K562 (cell line): ENCODE measurements at regions not wholly inside any gene's neighbourhood (a gene's known extent, or its start where the extent isn't known, plus 50 kb on each side); places are given as distances from the start of the nearest gene placed in this dataset.

ENCODE experiments used
- ATAC-seq: fragments of 200-7000 bp; cut with Tn5 transposase; 3 replicates; pipeline ENCODE4 v1.9.1; 2020; ENCODE audit warnings: moderate library complexity
- BruUV-seq: library from RNA; stranded (reverse); fragments of 400-500 nt; replicated peaks from 2 replicates; lab custom pipeline; 2021; lab: Mats Ljungman, UMichigan
- CTCF ChIA-PET: fragments of 300-600 bp; formaldehyde crosslinking; extraction: SDS; loops from one replicate; lab custom pipeline; 2021; ENCODE audit warnings: low intra/inter-chr PET ratio; lab: Yijun Ruan, JAX
- POLR2A ChIA-PET: fragments of 300-600, 350-650 bp; sonication (Branson Sonifier 250); formaldehyde crosslinking; extraction: SDS; loops from one replicate; lab custom pipeline; 2021; ENCODE audit warnings: antibody characterized with exemption, inconsistent platforms; lab: Yijun Ruan, JAX
- DNase-seq, 4 experiments: peaks; one replicate each; pipeline versions ENCODE4 v3.0.0 to v3.0.0-alpha.2; 2011 to 2018; ENCODE audit warnings: low spot score in 3 of 4, mixed read lengths in 3 of 4; ENCODE audit errors: extremely low read depth in 1 of 4
- FAIRE-seq: peaks from 2 replicates; lab custom pipeline; 2011; peaks lifted over from hg19 to GRCh38; lab: Jason Lieb, UNC
- H2AFZ ChIP-seq: 2 replicates; pipeline ENCODE4 v1.6.0; 2011; ENCODE audit warnings: low read depth, low read length, control low read depth, inconsistent platforms
- H3K27ac ChIP-seq: fragments of 200-600 bp; 3 replicates; pipeline ENCODE4 v1.8.0; 2011; ENCODE audit warnings: low read depth, mild to moderate bottlenecking, control low read depth, inconsistent platforms, low read length, moderate library complexity, mixed read lengths; ENCODE audit errors: extremely low read depth
- H3K27me3 ChIP-seq, 2 experiments: fragments of 300-600 bp in 1 of 2; 2 replicates in 1 of 2; 3 replicates in 1 of 2; pipeline versions ENCODE4 v1.6.0 to v1.8.0; 2011; ENCODE audit warnings: inconsistent platforms in 2 of 2, low read length in 2 of 2, mild to moderate bottlenecking in 1 of 2, mixed read lengths in 1 of 2, moderate library complexity in 1 of 2; ENCODE audit not compliant: control insufficient read depth in 2 of 2, insufficient read depth in 2 of 2
- H3K36me3 ChIP-seq: fragments of 300-600 bp; 3 replicates; pipeline ENCODE4 v1.8.0; 2011; ENCODE audit warnings: mild to moderate bottlenecking, low read length, inconsistent platforms; ENCODE audit not compliant: control insufficient read depth, insufficient read depth
- H3K4me1 ChIP-seq, 2 experiments: fragments of 200-600 bp in 1 of 2; replicated peaks in 1 of 2; 2 replicates in 1 of 2; 3 replicates in 1 of 2; pipeline versions ENCODE4 v1.5.1 to v1.8.0; 2011; ENCODE audit warnings: inconsistent platforms in 2 of 2, low read length in 2 of 2, mild to moderate bottlenecking in 1 of 2, mixed read lengths in 1 of 2, moderate library complexity in 1 of 2; ENCODE audit not compliant: control insufficient read depth in 2 of 2, insufficient read depth in 2 of 2
- H3K4me2 ChIP-seq: 2 replicates; pipeline ENCODE4 v1.6.1; 2011; ENCODE audit warnings: low read length, control low read depth, inconsistent platforms, mixed read lengths; ENCODE audit not compliant: insufficient read depth
- H3K4me3 ChIP-seq: fragments of 200-600 bp; sonication (generic), shearing (Covaris generic); 2 replicates; pipeline ENCODE4 v1.5.1; 2016; ENCODE audit warnings: control low read depth, inconsistent platforms
- H3K79me2 ChIP-seq: fragments of 200-600 bp; 3 replicates; pipeline ENCODE4 v1.8.0; 2011; ENCODE audit warnings: low read length, inconsistent platforms; ENCODE audit not compliant: control insufficient read depth, insufficient read depth
- H3K9ac ChIP-seq, 2 experiments: 2 replicates each; pipeline versions ENCODE4 v1.6.0 to v1.6.1; 2011; ENCODE audit warnings: low read depth in 2 of 2, low read length in 2 of 2, control low read depth in 1 of 2, inconsistent platforms in 1 of 2, mild to moderate bottlenecking in 1 of 2, mixed read lengths in 1 of 2; ENCODE audit not compliant: insufficient read depth in 1 of 2
- H3K9me1 ChIP-seq: one replicate; pipeline ENCODE4 v1.6.0; 2011; ENCODE audit warnings: inconsistent platforms, mild to moderate bottlenecking, low read length, moderate library complexity; ENCODE audit not compliant: control insufficient read depth, insufficient read depth
- H3K9me3 ChIP-seq: replicated peaks from 2 replicates; pipeline ENCODE4 v1.5.1; 2011; ENCODE audit warnings: low read depth, low read length, inconsistent platforms; ENCODE audit not compliant: control insufficient read depth, insufficient read depth
- H4K20me1 ChIP-seq: replicated peaks from 2 replicates; pipeline ENCODE4 v1.6.1; 2011; ENCODE audit warnings: low read length, inconsistent platforms, mixed read lengths; ENCODE audit not compliant: control insufficient read depth, insufficient read depth
- CLOCK ChIP-seq: fragments of 250-450 bp; sonication (Bioruptor Pico); IDR thresholded peaks from 2 replicates; pipeline ENCODE4 v1.4.0; 2020; ENCODE audit warnings: mild to moderate bottlenecking, moderate library complexity, borderline replicate concordance
- CREB3L1 ChIP-seq: fragments of 450-650 bp; IDR thresholded peaks from 2 replicates; pipeline ENCODE4 v1.6.1; 2014; ENCODE audit warnings: low read depth, mild to moderate bottlenecking, moderate library complexity, borderline replicate concordance
- CXXC5 ChIP-seq: fragments of 250-450 bp; sonication (Bioruptor Pico); IDR thresholded peaks from 2 replicates; pipeline ENCODE4 v1.8.0; 2022; ENCODE audit warnings: inconsistent platforms, mild to moderate bottlenecking, moderate library complexity
- E2F1 ChIP-seq: sonication (generic); formaldehyde crosslinking; IDR thresholded peaks from 2 replicates; pipeline ENCODE4 v1.8.1; 2023; ENCODE audit warnings: mild to moderate bottlenecking, missing genetic modification reagents, moderate library complexity
- HNRNPL ChIP-seq: fragments of 200-400 bp; formaldehyde crosslinking; IDR thresholded peaks from 2 replicates; pipeline ENCODE4 v1.6.1; 2017; ENCODE audit warnings: low read depth, mild to moderate bottlenecking, low read length
- NEUROD1 ChIP-seq: fragments of 150-350 bp; IDR thresholded peaks from 2 replicates; pipeline ENCODE4 v1.6.1; 2014; ENCODE audit warnings: borderline replicate concordance, low read length, low read depth; ENCODE audit not compliant: partially characterized antibody
- NR3C1 ChIP-seq: sonication (generic); formaldehyde crosslinking; IDR thresholded peaks from 2 replicates; pipeline ENCODE4 v1.8.1; 2022; ENCODE audit warnings: missing genetic modification reagents
- SLC30A9 ChIP-seq: fragments of 250-450 bp; sonication (Bioruptor Pico); IDR thresholded peaks from 2 replicates; pipeline ENCODE4 v1.8.0; 2022; ENCODE audit warnings: mild to moderate bottlenecking, moderate library complexity
- SMAD3 ChIP-seq: fragments of 450-650 bp; formaldehyde crosslinking; conservative IDR thresholded peaks from 2 replicates; pipeline ENCODE4 v1.4.0; 2020; ENCODE audit warnings: mild to moderate bottlenecking
- ZBTB12 ChIP-seq: fragments of 250-450 bp; sonication (Bioruptor Pico); IDR thresholded peaks from 2 replicates; pipeline ENCODE4 v1.4.0; 2020
- ZNF639 ChIP-seq, 2 experiments: fragments of 200-800 bp in 1 of 2; sonication (Bioruptor generic) in 1 of 2; sonication (generic) in 1 of 2; formaldehyde crosslinking in 1 of 2; IDR thresholded peaks in 1 of 2; conservative IDR thresholded peaks in 1 of 2; 2 replicates each; pipeline versions ENCODE4 v1.5.0 to v1.6.1; 2016 to 2020; ENCODE audit warnings: missing compliant biosample characterization in 1 of 2, missing genetic modification characterization in 1 of 2, missing genetic modification reagents in 1 of 2
- ZNF695 ChIP-seq: fragments of 450-650 bp; formaldehyde crosslinking; IDR thresholded peaks from 2 replicates; pipeline ENCODE4 v1.4.0; 2020; ENCODE audit warnings: mild to moderate bottlenecking, moderate library complexity
- WGBS: fragments of 100-300 bp; shearing (Covaris generic); methylation state at CpG from one replicate; pipeline ENCODE4 v1.1.6; 2016; ENCODE audit warnings: low coverage, mixed read lengths; ENCODE audit not compliant: insufficient coverage; ENCODE audit errors: missing lambda C conversion rate; 5-methylcytosine and 5-hydroxymethylcytosine counted together
- in situ Hi-C: fragments of 300-500 bp; cut with MboI; formaldehyde crosslinking; loops from 4 replicates; pipeline ENCODE4 v1.15.0; 2018; ENCODE audit warnings: inconsistent platforms, mixed read lengths
- intact Hi-C: fragments of 100-400 bp; cut with micrococcal nuclease; formaldehyde crosslinking; loops from 2 replicates; pipeline ENCODE4 v1.14.2; 2022

- no peak for FAIRE-seq
- TF ChIP-seq ZNF695 (CRISPR knock-in tag) (no peak), ZNF639 (CRISPR knock-in tag; conservative IDR thresholded peaks at IDR 0.05 in 1 of 2, IDR thresholded peaks at IDR 0.05 in 1 of 2) (no peak), SMAD3 (CRISPR knock-in tag) (no peak), CXXC5 (no peak), HNRNPL (no peak), CREB3L1 (no peak), ZBTB12 (CRISPR knock-in tag) (no peak), NR3C1 (CRISPR knock-in tag) (no peak), E2F1 (no peak), NEUROD1 (no peak), SLC30A9 (no peak), CLOCK (no peak)
Measured at GRCh38 chr5:117872798-117873368, 1115.5 kb downstream of the DTWD2 start.

More at GRCh38 chr5:117872798-117873368, 1115.5 kb downstream of the DTWD2 start:
- intact Hi-C loops (no loop called here), in situ Hi-C loops (no loop called here)
- no peak overlapping the region for H3K9ac ChIP-seq
- no peak overlapping the region for H2AFZ ChIP-seq
- no peaks in the 10 kb centered on the region for H3K79me2 ChIP-seq
- no peaks in the 10 kb centered on the region for H3K9me1 ChIP-seq
- 0% methylated on average over 4 of the region's 4 CpGs for WGBS
- no peak for ATAC-seq
- no peak overlapping the region for H3K4me2 ChIP-seq
- H3K9me3 ChIP-seq: no peaks in the 10 kb centered on the region
- no peak overlapping the region for H3K27ac ChIP-seq
- ChIA-PET POLR2A (no interaction called here), CTCF (no interaction called here)
- no peaks in the 10 kb centered on the region for H3K36me3 ChIP-seq
- H3K4me3 ChIP-seq: no peak overlapping the region
- no peaks in the 10 kb centered on the region for H4K20me1 ChIP-seq
- H3K4me1 ChIP-seq: no peaks in the 10 kb centered on the region
- BruUV-seq: no TSS peak
- DNase-seq: no peak
- H3K27me3 ChIP-seq: no peaks in the 10 kb centered on the region
